H1 (cell line): ENCODE measurements at regions not wholly inside any gene's neighbourhood (a gene's known extent, or its start where the extent isn't known, plus 50 kb on each side); places are given as distances from the start of the nearest gene placed in this dataset.

ENCODE experiments used
- CTCF ChIA-PET: fragments of 300-600 bp; sonication (Branson Sonifier 250); formaldehyde crosslinking; loops from one replicate; lab custom pipeline; 2021; ENCODE audit not compliant: partially characterized antibody; lab: Charles Lee
- POLR2A ChIA-PET: fragments of 300-600 bp; sonication (Branson Sonifier 250); formaldehyde crosslinking; loops from one replicate; lab custom pipeline; 2021; ENCODE audit warnings: inconsistent platforms; ENCODE audit not compliant: partially characterized antibody; lab: Charles Lee
- DNase-seq, 2 experiments: peaks; one replicate each; pipeline versions ENCODE4 v3.0.0 to v3.0.0-alpha.2; 2010 to 2022; ENCODE audit warnings: low spot score in 2 of 2, low read depth in 1 of 2, mixed read lengths in 1 of 2
- FAIRE-seq: peaks from 2 replicates; lab custom pipeline; 2011; peaks lifted over from hg19 to GRCh38; lab: Jason Lieb, UNC
- H2AFZ ChIP-seq: 2 replicates; pipeline ENCODE4 v1.8.1; 2012; ENCODE audit warnings: low read length, inconsistent platforms
- H2AK5ac ChIP-seq: 2 replicates; pipeline ENCODE4 v1.6.1; 2013; ENCODE audit warnings: low read depth, low read length
- H2BK120ac ChIP-seq: replicated peaks from 2 replicates; pipeline ENCODE3; 2013; ENCODE audit warnings: low read depth, low read length, inconsistent platforms
- H2BK12ac ChIP-seq: 2 replicates; pipeline ENCODE4 v1.6.1; 2013; ENCODE audit warnings: low read depth, low read length
- H2BK15ac ChIP-seq: 2 replicates; pipeline ENCODE4 v1.6.1; 2013; ENCODE audit warnings: low read length
- H2BK20ac ChIP-seq: 2 replicates; pipeline ENCODE4 v1.6.1; 2013; ENCODE audit warnings: low read length
- H2BK5ac ChIP-seq: 2 replicates; pipeline ENCODE4 v1.6.1; 2013; ENCODE audit warnings: low read depth, low read length
- H3K14ac ChIP-seq: 2 replicates; pipeline ENCODE4 v1.6.1; 2013; ENCODE audit warnings: inconsistent platforms; ENCODE audit not compliant: insufficient read length
- H3K18ac ChIP-seq: 2 replicates; pipeline ENCODE4 v1.6.1; 2013; ENCODE audit warnings: low read length; ENCODE audit errors: extremely low read depth
- H3K23ac ChIP-seq: 2 replicates; pipeline ENCODE4 v1.6.1; 2013; ENCODE audit warnings: inconsistent platforms; ENCODE audit not compliant: insufficient read length
- H3K23me2 ChIP-seq: 2 replicates; pipeline ENCODE4 v1.6.1; 2013; ENCODE audit warnings: low read depth, low read length
- H3K27ac ChIP-seq: 2 replicates; pipeline ENCODE4 v1.6.1; 2011; ENCODE audit warnings: low read depth, low read length, inconsistent platforms
- H3K27me3 ChIP-seq, 4 experiments: replicated peaks in 1 of 4; 1 replicate in 1 of 4; 2 replicates in 3 of 4; pipeline versions ENCODE4 v1.6.1 to v1.8.1; 2011 to 2013; ENCODE audit warnings: low read length in 3 of 4, mild to moderate bottlenecking in 3 of 4, inconsistent platforms in 2 of 4, mixed read lengths in 2 of 4, moderate library complexity in 1 of 4; ENCODE audit not compliant: control insufficient read depth in 3 of 4, insufficient read depth in 3 of 4; ENCODE audit errors: extremely low read depth in 1 of 4
- H3K36me3 ChIP-seq, 4 experiments: 2 replicates each; pipeline versions ENCODE4 v1.6.1 to v1.8.1; 2011 to 2013; ENCODE audit warnings: mild to moderate bottlenecking in 4 of 4, low read length in 3 of 4, moderate library complexity in 2 of 4, control low read depth in 1 of 4, inconsistent platforms in 1 of 4; ENCODE audit not compliant: insufficient read depth in 4 of 4, control insufficient read depth in 2 of 4
- H3K4ac ChIP-seq: replicated peaks from 2 replicates; pipeline ENCODE3; 2013; ENCODE audit warnings: low read length, low read depth, mixed read lengths, inconsistent platforms; ENCODE audit not compliant: insufficient read length
- H3K4me1 ChIP-seq, 4 experiments: replicated peaks in 1 of 4; 1 replicate in 1 of 4; 2 replicates in 3 of 4; pipeline versions ENCODE4 v1.6.1 to v1.8.1; 2011 to 2013; ENCODE audit warnings: low read length in 3 of 4, inconsistent platforms in 2 of 4, mixed read lengths in 1 of 4; ENCODE audit not compliant: insufficient read depth in 4 of 4, control insufficient read depth in 3 of 4
- H3K4me2 ChIP-seq, 2 experiments: 2 replicates each; pipeline versions ENCODE4 v1.6.1 to v1.8.1; 2011 to 2013; ENCODE audit warnings: low read depth in 2 of 2, low read length in 2 of 2, control low read depth in 1 of 2, inconsistent platforms in 1 of 2, mild to moderate bottlenecking in 1 of 2; ENCODE audit not compliant: insufficient read depth in 1 of 2
- H3K4me3 ChIP-seq, 4 experiments: fragments of 200-600, 300-600 bp in 1 of 4; sonication (generic), shearing (Covaris generic), sonication (Bioruptor Twin) in 1 of 4; 2 replicates each; pipeline versions ENCODE4 v1.5.1 to v1.8.1; 2011 to 2016; ENCODE audit warnings: low read length in 4 of 4, low read depth in 3 of 4, control low read depth in 2 of 4, inconsistent platforms in 2 of 4, mild to moderate bottlenecking in 2 of 4, mixed read lengths in 1 of 4, moderate library complexity in 1 of 4; ENCODE audit not compliant: insufficient read depth in 2 of 4; ENCODE audit errors: extremely low read depth in 1 of 4
- H3K56ac ChIP-seq: replicated peaks from 2 replicates; pipeline ENCODE3; 2013; ENCODE audit warnings: low read depth, mild to moderate bottlenecking, mixed read lengths, low read length, inconsistent platforms; ENCODE audit not compliant: insufficient read length
- H3K79me1 ChIP-seq: 2 replicates; pipeline ENCODE4 v1.6.1; 2013; ENCODE audit warnings: low read depth, low read length, control low read depth
- H3K79me2 ChIP-seq, 2 experiments: 2 replicates each; pipeline versions ENCODE4 v1.6.1 to v1.8.1; 2012 to 2013; ENCODE audit warnings: low read length in 2 of 2, mild to moderate bottlenecking in 2 of 2, inconsistent platforms in 1 of 2; ENCODE audit not compliant: insufficient read depth in 2 of 2, control insufficient read depth in 1 of 2
- H3K9ac ChIP-seq, 4 experiments: replicated peaks in 1 of 4; 1 replicate in 1 of 4; 2 replicates in 3 of 4; pipeline versions ENCODE4 v1.6.1 to v1.8.1; 2011 to 2013; ENCODE audit warnings: low read depth in 3 of 4, low read length in 3 of 4, control low read depth in 2 of 4, mild to moderate bottlenecking in 2 of 4, moderate library complexity in 2 of 4, inconsistent platforms in 1 of 4; ENCODE audit errors: extremely low read depth in 1 of 4
- H3K9me3 ChIP-seq, 2 experiments: 2 replicates each; pipeline versions ENCODE4 v1.6.1 to v1.8.1; 2012 to 2013; ENCODE audit warnings: mild to moderate bottlenecking in 2 of 2, moderate library complexity in 2 of 2, control low read depth in 1 of 2, inconsistent platforms in 1 of 2, low read depth in 1 of 2, low read length in 1 of 2, mixed read lengths in 1 of 2; ENCODE audit not compliant: insufficient read depth in 2 of 2
- H4K20me1 ChIP-seq, 2 experiments: replicated peaks in 1 of 2; 2 replicates each; pipeline versions ENCODE3 to v1.8.1; 2011 to 2013; ENCODE audit warnings: inconsistent platforms in 2 of 2, low read length in 2 of 2, mild to moderate bottlenecking in 1 of 2; ENCODE audit not compliant: insufficient read depth in 2 of 2, control insufficient read depth in 1 of 2
- H4K5ac ChIP-seq: 2 replicates; pipeline ENCODE4 v1.6.1; 2013; ENCODE audit warnings: low read length, low read depth, mixed read lengths, inconsistent platforms; ENCODE audit not compliant: insufficient read length
- H4K8ac ChIP-seq: 2 replicates; pipeline ENCODE4 v1.8.0; 2013; ENCODE audit warnings: mild to moderate bottlenecking, moderate library complexity, low read length, inconsistent platforms; ENCODE audit not compliant: insufficient read depth; ENCODE audit errors: extremely low read depth
- H4K91ac ChIP-seq: replicated peaks from 2 replicates; pipeline ENCODE3; 2013; ENCODE audit warnings: low read length, mixed read lengths, inconsistent platforms; ENCODE audit not compliant: insufficient read length
- ASH2L ChIP-seq: fragments of 200-600, 300-600 bp; sonication (generic); IDR thresholded peaks from one replicate; pipeline ENCODE4 v1.7.1; 2017; ENCODE audit warnings: low read length
- CBX8 ChIP-seq: fragments of 300-800, 300-1000 bp; sonication (generic); IDR thresholded peaks from 2 replicates; pipeline ENCODE4 v1.7.1; 2016; ENCODE audit warnings: low read depth, low read length, borderline replicate concordance
- CHD1 ChIP-seq: IDR thresholded peaks from 2 replicates; pipeline ENCODE4 v1.6.1; 2012; ENCODE audit warnings: low read depth, low read length, improper control_type of control experiment
- HDAC6 ChIP-seq: IDR thresholded peaks from one replicate; pipeline ENCODE4 v1.7.1; 2012; ENCODE audit warnings: low read depth, mild to moderate bottlenecking, inconsistent platforms, low read length, moderate library complexity
- NRF1 ChIP-seq: IDR thresholded peaks from 2 replicates; pipeline ENCODE4 v1.6.1; 2011; ENCODE audit warnings: mild to moderate bottlenecking, low read depth, low read length, improper control_type of control experiment
- SIX5 ChIP-seq: IDR thresholded peaks from 2 replicates; pipeline ENCODE4 v1.6.1; 2011; ENCODE audit warnings: mild to moderate bottlenecking, low read depth, low read length
- SP4 ChIP-seq: IDR thresholded peaks from 2 replicates; pipeline ENCODE4 v1.6.1; 2012; ENCODE audit warnings: low read length, inconsistent platforms
- SRF ChIP-seq: IDR thresholded peaks from 2 replicates; pipeline ENCODE4 v1.6.1; 2011; ENCODE audit warnings: mild to moderate bottlenecking, low read depth, low read length, moderate library complexity
- TEAD4 ChIP-seq: IDR thresholded peaks from 2 replicates; pipeline ENCODE4 v1.6.1; 2012; ENCODE audit warnings: low read depth, low read length, inconsistent platforms, mixed read lengths
- WGBS, 2 experiments: shearing (Covaris generic) in 1 of 2; methylation state at CpG; one replicate each; pipeline versions ENCODE4 v1.1.6 to v1.1.7; 2013 to 2015; ENCODE audit warnings: low lambda C conversion rate in 2 of 2, mixed read lengths in 2 of 2, inconsistent platforms in 1 of 2, low coverage in 1 of 2, missing lambda C conversion rate in 1 of 2; ENCODE audit not compliant: insufficient replicate concordance in 2 of 2, insufficient coverage in 1 of 2, insufficient read length in 1 of 2; ENCODE audit errors: extremely low coverage in 1 of 2, missing lambda C conversion rate in 1 of 2; 5-methylcytosine and 5-hydroxymethylcytosine counted together
- TF ChIP-seq, protein P1 (sequence below): IDR thresholded peaks from 2 replicates; pipeline ENCODE4 v1.6.1; 2011; ENCODE audit warnings: low read length, improper control_type of control experiment

DNA sequence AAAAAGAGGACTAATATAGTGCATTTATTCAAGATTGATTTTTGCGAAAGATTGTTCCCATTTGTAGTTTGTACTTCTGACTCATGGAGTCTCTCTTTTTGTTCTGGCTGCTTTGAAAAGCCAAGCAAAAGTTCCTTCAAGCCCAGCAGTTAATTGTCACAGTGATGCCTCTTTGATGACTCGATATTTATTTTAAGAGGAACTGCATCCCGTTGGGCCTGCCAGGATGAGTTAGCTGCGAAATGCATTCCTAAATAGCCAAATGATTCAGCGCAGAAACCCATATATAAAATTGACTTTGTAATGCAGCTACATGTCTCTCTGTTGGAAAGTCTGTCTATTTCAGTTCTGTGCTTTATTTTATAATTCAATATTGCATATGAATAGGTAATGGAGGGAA, 295.1 kb downstream of the GBA3 start:
- no peak overlapping the region for H4K8ac ChIP-seq
- no peak overlapping the region for H3K4ac ChIP-seq
- H3K9ac ChIP-seq: no peak overlapping the region
- H3K18ac ChIP-seq: no peak overlapping the region
- no peak overlapping the region for H2AK5ac ChIP-seq
- no peak overlapping the region for H3K56ac ChIP-seq
- no peaks in the 10 kb centered on the region for H4K20me1 ChIP-seq
- H3K4me3 ChIP-seq: no peak overlapping the region
- H3K23ac ChIP-seq: no peak overlapping the region
- no peaks in the 10 kb centered on the region for H3K4me1 ChIP-seq
- no peak overlapping the region for H2AFZ ChIP-seq
- no peak overlapping the region for H4K91ac ChIP-seq
- no peaks in the 10 kb centered on the region for H3K23me2 ChIP-seq
- no peak overlapping the region for H2BK120ac ChIP-seq
- peaks cover 0 to 3% of the 10 kb centered on the region in 2 experiments; a peak in 1 of 4 replicates for H3K9me3 ChIP-seq
- no peaks in the 10 kb centered on the region for H3K79me1 ChIP-seq
- no peaks in the 10 kb centered on the region for H3K27me3 ChIP-seq
- ChIA-PET CTCF (no interaction called here), POLR2A (no interaction called here)
- no peak overlapping the region for H3K27ac ChIP-seq
- H4K5ac ChIP-seq: no peak overlapping the region
- H2BK5ac ChIP-seq: no peak overlapping the region
- H3K14ac ChIP-seq: no peak overlapping the region
- WGBS, 2 experiments: 89% methylated on average over 5 of the region's 5 CpGs; no CpG with 5 or more reads in 1 of the 2 experiments
- no peak overlapping the region for H2BK15ac ChIP-seq
- H2BK12ac ChIP-seq: no peak overlapping the region
- DNase-seq (no peak), FAIRE-seq (no peak)
- no peak overlapping the region for H2BK20ac ChIP-seq
- no peak overlapping the region for H3K4me2 ChIP-seq
- no peaks in the 10 kb centered on the region for H3K36me3 ChIP-seq
- no peaks in the 10 kb centered on the region for H3K79me2 ChIP-seq
- no peak for TF ChIP-seq NRF1
- TF ChIP-seq ASH2L: no peak
- no peak for TF ChIP-seq TEAD4
- TF ChIP-seq SIX5: no peak
- TF ChIP-seq, protein P1, sequence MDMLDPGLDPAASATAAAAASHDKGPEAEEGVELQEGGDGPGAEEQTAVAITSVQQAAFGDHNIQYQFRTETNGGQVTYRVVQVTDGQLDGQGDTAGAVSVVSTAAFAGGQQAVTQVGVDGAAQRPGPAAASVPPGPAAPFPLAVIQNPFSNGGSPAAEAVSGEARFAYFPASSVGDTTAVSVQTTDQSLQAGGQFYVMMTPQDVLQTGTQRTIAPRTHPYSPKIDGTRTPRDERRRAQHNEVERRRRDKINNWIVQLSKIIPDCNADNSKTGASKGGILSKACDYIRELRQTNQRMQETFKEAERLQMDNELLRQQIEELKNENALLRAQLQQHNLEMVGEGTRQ: no peak
- no peak for TF ChIP-seq CBX8
- no peak for TF ChIP-seq SP4
- TF ChIP-seq HDAC6: no peak
- no peak for TF ChIP-seq CHD1
- TF ChIP-seq SRF: no peak
